ENCODE measurements at regions not wholly inside any gene's neighbourhood (a gene's known extent, or its start where the extent isn't known, plus 50 kb on each side); places are given as distances from the start of the nearest gene placed in this dataset.

DNA sequence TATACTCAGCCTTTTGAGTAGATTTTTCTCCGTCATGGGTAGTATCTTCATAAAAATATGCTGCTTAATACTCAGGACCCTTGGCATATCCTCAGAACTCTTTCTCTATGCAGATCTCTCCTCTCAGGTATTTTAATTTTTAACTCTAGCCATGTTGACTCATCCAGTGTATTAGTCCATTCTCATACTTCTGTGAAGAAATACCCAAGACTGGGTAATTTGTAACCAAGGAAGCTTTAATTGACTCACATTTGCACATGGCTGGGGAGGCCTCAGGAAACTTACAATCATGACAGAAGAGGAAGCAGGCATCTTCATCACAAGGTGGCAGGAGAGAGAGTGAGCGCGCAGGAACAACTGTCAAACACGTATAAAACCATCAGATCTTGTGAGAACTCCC, 129.3 kb upstream of the CD96 start:
- no peak overlapping the region for H3K23ac ChIP-seq (ENCODE audit: insufficient read length)

More for the DNA sequence above, 129.3 kb upstream of the CD96 start:
- H2BK12ac ChIP-seq (ENCODE audit: low read depth, low read length), result no peak overlapping the region
- no peak overlapping the region for H2BK5ac ChIP-seq (ENCODE audit: low read depth, low read length)
- no peak overlapping the region for H4K8ac ChIP-seq (ENCODE audit: extremely low read depth, insufficient read depth, low read length)
- H3K27me3 ChIP-seq (replicated peaks in 1 of 4; ENCODE audit: control insufficient read depth in 3 of 4, extremely low read depth in 1 of 4, insufficient read depth in 3 of 4, low read length in 3 of 4), result no peaks in the 10 kb centered on the region
- H4K5ac ChIP-seq (ENCODE audit: insufficient read length, low read depth, low read length), result no peak overlapping the region
- no peak overlapping the region for H3K14ac ChIP-seq (ENCODE audit: insufficient read length)
- H4K20me1 ChIP-seq (replicated peaks in 1 of 2; ENCODE audit: control insufficient read depth in 1 of 2, insufficient read depth in 2 of 2, low read length in 2 of 2), result no peaks in the 10 kb centered on the region
- no peaks in the 10 kb centered on the region for H3K79me1 ChIP-seq (ENCODE audit: low read depth, low read length)
- H3K79me2 ChIP-seq (ENCODE audit: control insufficient read depth in 1 of 2, insufficient read depth in 2 of 2, low read length in 2 of 2), result no peaks in the 10 kb centered on the region
- no peak overlapping the region for H3K56ac ChIP-seq (replicated peaks; ENCODE audit: insufficient read length, low read depth, low read length)
- no peaks in the 10 kb centered on the region for H3K23me2 ChIP-seq (ENCODE audit: low read depth, low read length)
- H2AK5ac ChIP-seq (ENCODE audit: low read depth, low read length), result no peak overlapping the region
- H2AFZ ChIP-seq (ENCODE audit: low read length), result no peak overlapping the region
- ChIA-PET CTCF (ENCODE audit: partially characterized antibody) (no interaction called here), POLR2A (ENCODE audit: partially characterized antibody) (no interaction called here)
- no peaks in the 10 kb centered on the region for H3K4me1 ChIP-seq (replicated peaks in 1 of 4; ENCODE audit: control insufficient read depth in 3 of 4, insufficient read depth in 4 of 4, low read length in 3 of 4)
- 95% methylated on average over 4 of the region's 4 CpGs; no CpG with 5 or more reads in 1 of the 2 experiments for WGBS, 2 experiments (ENCODE audit: extremely low coverage in 1 of 2, insufficient coverage in 1 of 2, insufficient read length in 1 of 2, insufficient replicate concordance in 2 of 2, low coverage in 1 of 2, low lambda C conversion rate in 2 of 2, missing lambda C conversion rate in 1 of 2)
- no peak overlapping the region for H3K4me3 ChIP-seq (ENCODE audit: extremely low read depth in 1 of 4, insufficient read depth in 2 of 4, low read depth in 3 of 4, low read length in 4 of 4)
- H3K4ac ChIP-seq (replicated peaks; ENCODE audit: insufficient read length, low read depth, low read length), result no peak overlapping the region
- H3K27ac ChIP-seq (ENCODE audit: low read depth, low read length), result no peak overlapping the region
- H2BK15ac ChIP-seq (ENCODE audit: low read length), result no peak overlapping the region
- H4K91ac ChIP-seq (replicated peaks; ENCODE audit: insufficient read length, low read length), result no peak overlapping the region
- no peaks in the 10 kb centered on the region for H3K9me3 ChIP-seq (ENCODE audit: insufficient read depth in 2 of 2, low read depth in 1 of 2, low read length in 1 of 2)
- no peak overlapping the region for H2BK20ac ChIP-seq (ENCODE audit: low read length)
- DNase-seq (ENCODE audit: low read depth in 1 of 2, low spot score in 2 of 2), result no peak
- no peak overlapping the region for H3K9ac ChIP-seq (replicated peaks in 1 of 4; ENCODE audit: extremely low read depth in 1 of 4, low read depth in 3 of 4, low read length in 3 of 4)
- no peak overlapping the region for H3K18ac ChIP-seq (ENCODE audit: extremely low read depth, low read length)
- H3K36me3 ChIP-seq (ENCODE audit: control insufficient read depth in 2 of 4, insufficient read depth in 4 of 4, low read length in 3 of 4), result no peaks in the 10 kb centered on the region
- H2BK120ac ChIP-seq (replicated peaks; ENCODE audit: low read depth, low read length), result no peak overlapping the region
- no peak for FAIRE-seq
- no peak for TF ChIP-seq HDAC2 (IDR thresholded peaks at IDR 0.05; ENCODE audit: borderline replicate concordance in 1 of 2, low read depth in 2 of 2, low read length in 2 of 2)
- TF ChIP-seq RNF2 (IDR thresholded peaks at IDR 0.05; ENCODE audit: borderline replicate concordance, low read depth, low read length, missing control alignments, poor library complexity, severe bottlenecking), result no peak
- no peak for TF ChIP-seq BCL11A (IDR thresholded peaks at IDR 0.05; ENCODE audit: low read depth in 2 of 2, low read length in 2 of 2)
- H3K4me2 ChIP-seq (ENCODE audit: insufficient read depth in 1 of 2, low read depth in 2 of 2, low read length in 2 of 2), result no peak overlapping the region

Data from H1 (cell line).